Transverse colon (tissue), 4 donors: ENCODE measurements at regions not wholly inside any gene's neighbourhood (a gene's known extent, or its start where the extent isn't known, plus 50 kb on each side); places are given as distances from the start of the nearest gene placed in this dataset.

Source experiments
- DNase-seq: peaks from one replicate; pipeline ENCODE4 v3.0.0-alpha.2; 2019
- H3K27ac ChIP-seq, 4 donors: fragments of 200-600 bp; sonication (generic); 2 replicates each; pipeline ENCODE4 v1.5.1; 2016 to 2018; ENCODE audit warnings: inconsistent platforms in 4 of 4
- H3K27me3 ChIP-seq: fragments of 200-600 bp; sonication (generic); 2 replicates; pipeline ENCODE4 v1.5.1; 2017; ENCODE audit warnings: inconsistent platforms
- H3K36me3 ChIP-seq, 4 donors: fragments of 200-600 bp; sonication (generic); 2 replicates each; pipeline ENCODE4 v1.5.1; 2017 to 2019; ENCODE audit warnings: inconsistent platforms in 4 of 4
- H3K4me1 ChIP-seq, 4 donors: fragments of 200-600 bp; sonication (generic); 2 replicates each; pipeline ENCODE4 v1.5.1; 2017 to 2020; ENCODE audit warnings: inconsistent platforms in 4 of 4
- H3K4me3 ChIP-seq, 4 donors: fragments of 200-600 bp; sonication (generic); 1 replicate in 1 of 4; 2 replicates in 3 of 4; pipeline versions ENCODE4 v1.5.1 to v1.6.1; 2017 to 2019; ENCODE audit warnings: inconsistent platforms in 4 of 4
- H3K9me3 ChIP-seq, 2 donors: fragments of 200-600 bp; sonication (generic); 2 replicates each; pipeline ENCODE4 v1.5.1; 2017 to 2019; ENCODE audit warnings: inconsistent platforms in 2 of 2
- CTCF ChIP-seq, 5 experiments: fragments of 200-600 bp in 3 of 5; fragments of 450-650 bp in 2 of 5; sonication (generic) in 3 of 5; IDR thresholded peaks; 1 replicate in 2 of 5; 2 replicates in 3 of 5; pipeline ENCODE4 v1.5.1; 2016 to 2017; ENCODE audit warnings: antibody characterized with exemption in 5 of 5, inconsistent platforms in 3 of 5, mild to moderate bottlenecking in 2 of 5, moderate library complexity in 1 of 5
- EP300 ChIP-seq: sonication (generic); formaldehyde crosslinking; IDR thresholded peaks from one replicate; pipeline ENCODE4 v1.6.1; 2017; ENCODE audit warnings: antibody characterized with exemption, low read depth
- POLR2A ChIP-seq: fragments of 450-650 bp; IDR thresholded peaks from one replicate; pipeline ENCODE4 v1.6.1; 2016; ENCODE audit warnings: antibody characterized with exemption, mild to moderate bottlenecking, moderate library complexity
- POLR2AphosphoS5 ChIP-seq, 3 donors: sonication (generic); formaldehyde crosslinking; IDR thresholded peaks; one replicate each; pipeline ENCODE4 v1.6.1; 2016; ENCODE audit warnings: antibody characterized with exemption in 3 of 3
- WGBS, 2 donors: methylation state at CpG; one replicate each; pipeline ENCODE4 v1.1.5; 2018; ENCODE audit warnings: low coverage in 1 of 2; 5-methylcytosine and 5-hydroxymethylcytosine counted together
- in situ Hi-C, 4 donors: fragments of 200-750 bp; cut with MboI; loops; one replicate each; pipeline versions ENCODE4 v1.15.0 to v1.15.1; 2017; ENCODE audit warnings: low sequenced_read_pairs in 3 of 4, low pct_ligation_motif_present in 1 of 4, low pct_unique_long_range_greater_than_20kb in 1 of 4
- intact Hi-C: fragments of 100-400 bp; cut with DNase I; formaldehyde crosslinking; loops from one replicate; pipeline ENCODE4 v1.15.1; 2023; ENCODE audit warnings: low total_unique reads

GRCh38 chr1:230565141-230565540 lies 77.1 kb upstream of the COG2 start:
- Histone ChIP-seq H3K4me1 (peaks cover 0 to 15% (median 7%) of the 10 kb centered on the region in 4 donors), H3K27me3 (no peaks in the 10 kb centered on the region), H3K4me3 (no peak overlapping the region), H3K27ac (no peak overlapping the region), H3K36me3 (no peaks in the 10 kb centered on the region), H3K9me3 (no peaks in the 10 kb centered on the region)
- in situ Hi-C loops, result no loop called here
- no peak for DNase-seq
- no peak for TF ChIP-seq CTCF (IDR thresholded peaks at IDR 0.05)
- no peak for TF ChIP-seq EP300
- no peak for TF ChIP-seq POLR2A
- no peak for TF ChIP-seq POLR2AphosphoS5 (IDR thresholded peaks at IDR 0.05)
- WGBS, 2 donors, result 86 to 100% methylated on average over 1 of the region's 1 CpG
- intact Hi-C loops, result no loop called here

GRCh38 chr1:230563591-230563990 lies 78.7 kb upstream of the COG2 start:
- WGBS, 2 donors, result 84 to 86% methylated on average over 3 to 7 of the region's 7 CpGs
- no peaks in the 10 kb centered on the region for H3K9me3 ChIP-seq
- intact Hi-C loops, result no loop called here
- DNase-seq, result no peak
- in situ Hi-C loops, result no loop called here
- no peaks in the 10 kb centered on the region for H3K36me3 ChIP-seq
- H3K27ac ChIP-seq, result no peak overlapping the region
- no peaks in the 10 kb centered on the region for H3K27me3 ChIP-seq
- TF ChIP-seq POLR2AphosphoS5 (IDR thresholded peaks at IDR 0.05) (no peak), CTCF (IDR thresholded peaks at IDR 0.05) (no peak), EP300 (no peak), POLR2A (no peak)
- no peak overlapping the region for H3K4me3 ChIP-seq
- H3K4me1 ChIP-seq, result peaks cover 0 to 14% (median 7%) of the 10 kb centered on the region in 4 donors

GRCh38 chr1:230561570-230561969 lies 80.7 kb upstream of the COG2 start:
- Histone ChIP-seq H3K9me3 (no peaks in the 10 kb centered on the region), H3K27ac (no peak overlapping the region), H3K4me3 (no peak overlapping the region), H3K36me3 (no peaks in the 10 kb centered on the region), H3K27me3 (no peaks in the 10 kb centered on the region), H3K4me1 (peaks cover 0 to 1% (median 0%) of the 10 kb centered on the region in 4 donors)
- WGBS, 2 donors, result 72 to 75% methylated on average over 2 to 4 of the region's 4 CpGs
- intact Hi-C loops (no loop called here), in situ Hi-C loops (no loop called here)
- DNase-seq, result no peak
- no peak for TF ChIP-seq POLR2A
- no peak for TF ChIP-seq EP300
- no peak for TF ChIP-seq POLR2AphosphoS5 (IDR thresholded peaks at IDR 0.05)
- no peak for TF ChIP-seq CTCF (IDR thresholded peaks at IDR 0.05)

GRCh38 chr1:230558324-230558723 lies 84.0 kb upstream of the COG2 start:
- in situ Hi-C loops, result no loop called here

More at GRCh38 chr1:230558324-230558723, 84.0 kb upstream of the COG2 start:
- intact Hi-C loops, result no loop called here
- Histone ChIP-seq H3K4me3 (no peak overlapping the region), H3K36me3 (no peaks in the 10 kb centered on the region), H3K27ac (no peak overlapping the region), H3K27me3 (no peaks in the 10 kb centered on the region), H3K4me1 (no peaks in the 10 kb centered on the region), H3K9me3 (no peaks in the 10 kb centered on the region)
- WGBS, 2 donors, result 51 to 71% methylated on average over 3 to 5 of the region's 5 CpGs
- TF ChIP-seq EP300 (no peak), POLR2A (no peak), POLR2AphosphoS5 (IDR thresholded peaks at IDR 0.05) (no peak), CTCF (IDR thresholded peaks at IDR 0.05) (no peak)
- DNase-seq, result no peak
